DND-41 (cell line): ENCODE measurements at regions not wholly inside any gene's neighbourhood (a gene's known extent, or its start where the extent isn't known, plus 50 kb on each side); places are given as distances from the start of the nearest gene placed in this dataset.

Experiments used
- ATAC-seq: fragments of 200-7000 bp; cut with Tn5 transposase; 3 replicates; pipeline ENCODE4 v1.9.1; 2021; ENCODE audit warnings: low read depth; ENCODE audit not compliant: insufficient read depth
- DNase-seq: peaks from one replicate; pipeline ENCODE4 v3.0.0-alpha.2; 2020
- H2AFZ ChIP-seq: 2 replicates; pipeline ENCODE4 v1.6.0; 2012; ENCODE audit warnings: low read depth, low read length
- H3K27ac ChIP-seq: 2 replicates; pipeline ENCODE4 v1.5.1; 2012; ENCODE audit warnings: low read length, inconsistent platforms
- H3K27me3 ChIP-seq: fragments of 200-600 bp; sonication (generic); 2 replicates; pipeline ENCODE4 v1.6.0; 2012; ENCODE audit warnings: low read length, mild to moderate bottlenecking, inconsistent platforms; ENCODE audit not compliant: insufficient read depth, poor library complexity
- H3K36me3 ChIP-seq: 2 replicates; pipeline ENCODE4 v1.5.1; 2012; ENCODE audit warnings: low read length, inconsistent platforms; ENCODE audit not compliant: insufficient read depth
- H3K4me1 ChIP-seq: 2 replicates; pipeline ENCODE4 v1.5.1; 2012; ENCODE audit warnings: mild to moderate bottlenecking, low read length; ENCODE audit not compliant: insufficient read depth
- H3K4me2 ChIP-seq: 2 replicates; pipeline ENCODE4 v1.6.0; 2012; ENCODE audit warnings: mild to moderate bottlenecking, moderate library complexity, low read length, inconsistent platforms; ENCODE audit not compliant: insufficient read depth
- H3K4me3 ChIP-seq, 2 experiments: fragments of 200-600 bp in 1 of 2; shearing (Covaris generic) in 1 of 2; 2 replicates each; pipeline ENCODE4 v1.5.1; 2012 to 2016; ENCODE audit warnings: inconsistent platforms in 2 of 2, low read length in 2 of 2, mild to moderate bottlenecking in 2 of 2, low read depth in 1 of 2, moderate library complexity in 1 of 2
- H3K79me2 ChIP-seq: 2 replicates; pipeline ENCODE4 v1.6.0; 2012; ENCODE audit warnings: low read length, inconsistent platforms; ENCODE audit not compliant: insufficient read depth
- H3K9ac ChIP-seq: 2 replicates; pipeline ENCODE4 v1.6.0; 2012; ENCODE audit warnings: low read depth, mild to moderate bottlenecking, inconsistent platforms, low read length, moderate library complexity
- H3K9me3 ChIP-seq: 2 replicates; pipeline ENCODE4 v1.5.1; 2012; ENCODE audit warnings: low read length, moderate library complexity, mild to moderate bottlenecking, inconsistent platforms; ENCODE audit not compliant: insufficient read depth, severe bottlenecking
- H4K20me1 ChIP-seq: 2 replicates; pipeline ENCODE4 v1.6.0; 2012; ENCODE audit warnings: low read length; ENCODE audit not compliant: insufficient read depth
- CTCF ChIP-seq: IDR thresholded peaks from 2 replicates; pipeline ENCODE4 v1.5.1; 2012; ENCODE audit warnings: borderline replicate concordance, low read length, moderate library complexity, mild to moderate bottlenecking; ENCODE audit not compliant: poor library complexity, severe bottlenecking; ENCODE audit errors: extremely low read depth
- EZH2 ChIP-seq: IDR thresholded peaks from 3 replicates; pipeline ENCODE4 v1.6.1; 2012; ENCODE audit warnings: borderline replicate concordance, low read depth, mild to moderate bottlenecking, moderate library complexity, low read length, inconsistent platforms; ENCODE audit not compliant: severe bottlenecking

DNA sequence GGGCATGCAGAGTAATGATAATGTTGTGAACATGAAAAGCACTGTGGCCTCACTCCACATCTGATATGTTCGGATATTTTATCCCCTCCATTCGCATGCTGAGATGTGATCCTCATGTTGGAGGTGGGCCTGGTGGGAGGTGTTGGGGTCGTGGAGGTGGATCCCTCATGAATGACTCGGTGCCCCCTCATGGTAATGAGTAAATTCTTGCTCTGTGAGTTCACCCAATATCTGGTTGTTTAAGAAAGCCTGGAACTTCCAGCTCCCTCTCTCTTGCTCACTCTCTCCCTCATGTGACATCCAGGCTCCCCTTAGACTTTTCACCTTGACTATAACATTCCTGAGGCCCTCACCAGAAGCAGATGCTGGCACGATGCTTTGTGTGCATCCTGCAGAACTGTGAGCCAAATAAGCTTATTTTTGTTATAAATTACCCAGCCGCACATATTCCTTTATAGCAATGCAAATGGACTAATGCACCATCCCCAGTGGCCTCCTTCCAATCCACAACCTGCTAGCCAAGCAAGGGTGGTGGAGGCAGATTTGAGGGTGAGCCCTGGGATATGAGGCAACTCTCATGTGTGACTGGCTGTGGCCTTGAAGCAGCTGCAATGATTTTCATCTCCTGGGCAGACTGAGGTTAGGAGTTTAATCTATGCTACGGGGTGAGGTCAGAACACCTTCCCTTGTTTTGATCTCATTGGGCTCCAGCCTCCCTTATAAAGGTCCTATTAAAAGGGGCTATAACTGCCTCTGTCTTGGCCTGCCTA is 276.5 kb downstream of the ETS1 start:
- Histone ChIP-seq H3K27ac (no peak overlapping the region), H3K4me3 (no peak overlapping the region), H3K4me2 (no peak overlapping the region), H4K20me1 (no peaks in the 10 kb centered on the region), H3K36me3 (no peaks in the 10 kb centered on the region), H3K27me3 (no peaks in the 10 kb centered on the region), H3K9me3 (peaks cover 22% of the 10 kb centered on the region), H3K9ac (no peak overlapping the region), H3K4me1 (peaks cover 6% of the 10 kb centered on the region), H3K79me2 (no peaks in the 10 kb centered on the region), H2AFZ (no peak overlapping the region)
- no peak for ATAC-seq
- no peak for DNase-seq
- TF ChIP-seq CTCF (no peak), EZH2 (no peak)

DNA sequence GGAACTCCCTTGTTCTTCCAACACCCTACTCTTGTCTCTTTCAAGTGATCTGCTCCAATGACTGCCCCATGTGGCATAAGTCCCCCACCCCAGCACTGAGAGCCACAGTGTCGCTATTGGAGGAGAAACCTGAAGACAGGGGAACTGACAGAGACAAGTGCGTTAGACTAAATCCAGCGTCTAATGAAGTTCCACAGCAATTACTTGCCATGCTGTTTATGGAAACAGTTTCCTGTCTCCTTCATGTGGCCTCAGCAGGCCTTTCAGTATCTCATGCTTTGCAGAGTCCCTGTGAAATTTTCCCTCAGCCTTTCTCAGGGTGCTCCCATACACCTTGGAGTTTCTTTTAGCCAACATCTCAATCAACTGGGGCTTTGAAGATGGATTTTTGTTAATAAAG is 277.4 kb downstream of the ETS1 start:
- H3K9ac ChIP-seq, result no peak overlapping the region

DNA sequence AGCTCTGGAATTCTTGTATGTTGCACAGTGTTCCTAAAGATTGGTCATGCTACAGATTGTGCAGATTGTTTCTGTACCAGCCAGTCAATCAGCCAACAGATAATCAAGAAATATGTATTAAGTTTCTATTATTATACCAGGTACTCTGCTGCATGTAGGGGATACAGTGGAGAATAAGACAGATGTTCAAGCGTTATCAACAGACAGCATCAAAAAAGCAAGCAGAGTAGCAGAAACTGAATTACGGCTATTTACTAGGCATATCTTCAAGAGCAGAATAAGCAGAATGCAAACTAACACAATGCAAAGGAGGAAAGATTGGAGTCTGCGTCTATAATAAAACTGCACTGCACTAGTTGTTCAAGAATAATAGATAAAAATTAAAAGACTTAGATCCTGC is 278.6 kb downstream of the ETS1 start:
- H3K4me1 ChIP-seq, result peaks cover 26% of the 10 kb centered on the region

More for the DNA sequence above, 277.4 kb downstream of the ETS1 start:
- H3K4me3 ChIP-seq, result no peak overlapping the region
- no peaks in the 10 kb centered on the region for H3K36me3 ChIP-seq
- H3K4me1 ChIP-seq, result peaks cover 14% of the 10 kb centered on the region
- ATAC-seq, result peak; percentile 31; the same call in 2 of the 3 replicates
- no peak overlapping the region for H3K4me2 ChIP-seq
- no peaks in the 10 kb centered on the region for H3K79me2 ChIP-seq
- no peak for TF ChIP-seq EZH2
- no peak overlapping the region for H2AFZ ChIP-seq
- H3K9me3 ChIP-seq, result peaks cover 14% of the 10 kb centered on the region
- no peaks in the 10 kb centered on the region for H3K27me3 ChIP-seq
- H3K27ac ChIP-seq, result no peak overlapping the region
- no peak for DNase-seq
- no peaks in the 10 kb centered on the region for H4K20me1 ChIP-seq

More for the DNA sequence above, 278.6 kb downstream of the ETS1 start:
- Histone ChIP-seq H3K9me3 (peaks cover 2% of the 10 kb centered on the region), H2AFZ (no peak overlapping the region), H3K79me2 (no peaks in the 10 kb centered on the region), H3K4me2 (no peak overlapping the region), H3K36me3 (no peaks in the 10 kb centered on the region), H3K9ac (no peak overlapping the region), H3K27ac (no peak overlapping the region), H3K27me3 (no peaks in the 10 kb centered on the region), H3K4me3 (no peak overlapping the region), H4K20me1 (no peaks in the 10 kb centered on the region)
- ATAC-seq (no peak), DNase-seq (no peak)
- TF ChIP-seq CTCF (no peak), EZH2 (no peak)
